ENCODE measurements at regions not wholly inside any gene's neighbourhood (a gene's known extent, or its start where the extent isn't known, plus 50 kb on each side); places are given as distances from the start of the nearest gene placed in this dataset.

DNA sequence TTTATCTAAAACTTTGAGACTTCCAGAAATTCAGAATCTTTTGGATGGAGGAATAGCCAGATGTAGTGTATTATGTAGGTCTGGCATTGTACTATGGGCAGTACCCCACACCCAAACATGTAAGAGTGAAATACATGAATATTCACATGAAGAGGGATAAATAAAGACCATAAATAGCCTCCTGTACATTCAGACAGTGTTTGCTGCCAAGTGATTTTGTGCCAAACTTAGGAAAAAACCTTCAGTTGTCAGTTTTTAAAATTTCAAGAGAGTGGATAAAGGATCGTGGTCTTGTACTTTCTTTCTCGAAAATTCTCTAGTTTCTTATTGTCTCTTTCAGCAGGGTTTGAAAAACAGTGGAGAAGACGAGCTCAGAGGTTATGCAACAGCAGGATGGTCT lies 150.3 kb upstream of the LARGE1 start:
- no peak for TF ChIP-seq CTCF (IDR thresholded peaks at IDR 0.05)
- TF ChIP-seq POLR2A (IDR thresholded peaks at IDR 0.05), result no peak

All from body of pancreas (tissue), 4 donors.